CD8-positive, alpha-beta memory T cell (primary cell): ENCODE measurements at regions not wholly inside any gene's neighbourhood (a gene's known extent, or its start where the extent isn't known, plus 50 kb on each side); places are given as distances from the start of the nearest gene placed in this dataset.
A peak's percentile ranks its signal among the peaks of the same experiment; 100 is the strongest.

Experiments used
- CTCF ChIA-PET: fragments of 350-600 bp; sonication (Branson Sonifier 250); formaldehyde crosslinking; loops from one replicate; lab custom pipeline; 2021; ENCODE audit warnings: antibody characterized with exemption; lab: Charles Lee
- POLR2A ChIA-PET: fragments of 350-600 bp; sonication (Branson Sonifier 250); formaldehyde crosslinking; loops from one replicate; lab custom pipeline; 2021; ENCODE audit warnings: antibody characterized with exemption; lab: Charles Lee
- DNase-seq, 5 donors: peaks; one replicate each; pipeline versions ENCODE4 v3.0.0 to v3.0.0-alpha.2; 2020 to 2022; ENCODE audit warnings: mixed read lengths in 1 of 5
- H3K27ac ChIP-seq: one replicate; pipeline ENCODE4 v1.7.0; 2013; ENCODE audit warnings: low read depth, mild to moderate bottlenecking, low read length, moderate library complexity
- H3K27me3 ChIP-seq: 2 replicates; pipeline ENCODE4 v1.7.0; 2013; ENCODE audit warnings: low read length, mild to moderate bottlenecking; ENCODE audit not compliant: insufficient read depth, poor library complexity, severe bottlenecking
- H3K36me3 ChIP-seq: 2 replicates; pipeline ENCODE4 v1.7.0; 2013; ENCODE audit warnings: mild to moderate bottlenecking, low read length, moderate library complexity; ENCODE audit not compliant: insufficient read depth
- H3K4me1 ChIP-seq: 2 replicates; pipeline ENCODE4 v1.7.0; 2013; ENCODE audit warnings: mild to moderate bottlenecking, low read length, moderate library complexity; ENCODE audit not compliant: insufficient read depth
- H3K4me3 ChIP-seq: 2 replicates; pipeline ENCODE4 v1.7.0; 2013; ENCODE audit warnings: mild to moderate bottlenecking, low read length
- H3K9me3 ChIP-seq: 2 replicates; pipeline ENCODE4 v1.7.0; 2013; ENCODE audit warnings: mild to moderate bottlenecking, low read length
- H3K27ac Mint-ChIP-seq, 8 donors: one replicate each; pipeline ENCODE4 v1.8.0; 2020 to 2021; ENCODE audit warnings: mixed read lengths in 8 of 8, mild to moderate bottlenecking in 6 of 8, inconsistent platforms in 3 of 8, moderate library complexity in 3 of 8
- H3K27me3 Mint-ChIP-seq, 2 donors: one replicate each; pipeline ENCODE4 v1.8.0; 2020 to 2021; ENCODE audit warnings: mixed read lengths in 2 of 2, mild to moderate bottlenecking in 1 of 2, moderate library complexity in 1 of 2
- H3K36me3 Mint-ChIP-seq, 3 donors: one replicate each; pipeline ENCODE4 v1.8.0; 2020 to 2021; ENCODE audit warnings: mixed read lengths in 3 of 3, inconsistent platforms in 1 of 3, mild to moderate bottlenecking in 1 of 3
- H3K4me1 Mint-ChIP-seq, 3 donors: one replicate each; pipeline ENCODE4 v1.8.0; 2020 to 2021; ENCODE audit warnings: mixed read lengths in 3 of 3, inconsistent platforms in 1 of 3, mild to moderate bottlenecking in 1 of 3
- H3K4me3 Mint-ChIP-seq, 7 donors: one replicate each; pipeline ENCODE4 v1.8.0; 2020 to 2021; ENCODE audit warnings: mixed read lengths in 7 of 7, mild to moderate bottlenecking in 6 of 7, moderate library complexity in 4 of 7, inconsistent platforms in 2 of 7
- H3K9me3 Mint-ChIP-seq, 5 donors: one replicate each; pipeline ENCODE4 v1.8.0; 2020 to 2022; ENCODE audit warnings: mixed read lengths in 5 of 5, mild to moderate bottlenecking in 3 of 5, moderate library complexity in 2 of 5, inconsistent platforms in 1 of 5

DNA sequence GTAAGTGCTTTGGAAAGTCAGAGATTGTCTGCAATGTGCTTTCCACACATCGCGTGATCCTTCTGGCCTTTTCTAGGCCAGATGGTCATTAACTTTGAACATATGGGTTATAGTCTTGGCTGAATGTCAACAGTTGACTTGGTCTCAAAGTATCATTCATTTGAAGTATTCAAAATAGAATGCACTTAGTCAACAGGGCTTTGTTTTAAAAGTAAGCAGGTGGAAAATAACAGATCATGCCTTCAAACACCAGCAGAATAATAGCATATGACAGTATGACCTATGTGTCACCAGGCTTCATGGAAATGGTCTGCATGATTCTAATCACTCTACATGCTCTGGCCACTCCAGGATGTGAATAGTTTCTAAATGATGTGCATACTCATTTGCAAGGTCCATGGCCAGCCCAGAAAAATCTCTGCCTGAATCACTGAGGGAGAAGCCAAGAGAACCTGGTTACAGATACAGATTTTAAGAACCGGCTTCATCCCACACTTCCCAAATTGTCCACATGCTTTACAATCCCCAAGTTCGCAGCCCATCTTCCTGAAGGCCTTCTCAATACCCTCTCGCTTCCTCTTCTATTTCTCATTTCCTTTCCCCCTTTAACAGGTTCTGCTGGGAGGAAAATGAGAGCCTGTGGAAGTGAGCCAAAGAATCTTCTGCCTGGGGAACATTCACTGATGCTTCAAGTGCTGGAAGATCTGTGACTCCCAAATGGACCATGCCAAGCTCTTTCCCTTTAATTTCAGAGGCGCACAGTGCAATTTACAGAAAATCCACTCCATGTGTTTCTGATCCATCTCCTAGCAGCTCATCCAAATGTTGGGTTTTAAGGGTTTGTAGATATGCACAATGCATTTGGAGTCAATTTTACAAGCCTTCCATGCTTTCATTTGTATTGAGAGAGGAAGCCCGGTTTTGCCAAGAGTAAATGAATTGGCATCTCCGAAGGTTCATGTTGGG, 122.8 kb upstream of the GDF10 start:
- Mint-ChIP-seq H3K4me3 (no peak overlapping the region), H3K27ac (peak overlapping the region in 1 of 8 donors; percentile 4), H3K36me3 (no peaks in the 10 kb centered on the region), H3K27me3 (peaks cover 0 to 2% of the 10 kb centered on the region in 2 donors), H3K4me1 (no peaks in the 10 kb centered on the region), H3K9me3 (no peaks in the 10 kb centered on the region)
- ChIA-PET POLR2A (no interaction called here), CTCF (no interaction called here)
- Histone ChIP-seq H3K4me3 (no peak overlapping the region), H3K36me3 (no peaks in the 10 kb centered on the region), H3K27ac (no peak overlapping the region), H3K9me3 (no peaks in the 10 kb centered on the region), H3K4me1 (no peaks in the 10 kb centered on the region), H3K27me3 (no peaks in the 10 kb centered on the region)
- no peak for DNase-seq

DNA sequence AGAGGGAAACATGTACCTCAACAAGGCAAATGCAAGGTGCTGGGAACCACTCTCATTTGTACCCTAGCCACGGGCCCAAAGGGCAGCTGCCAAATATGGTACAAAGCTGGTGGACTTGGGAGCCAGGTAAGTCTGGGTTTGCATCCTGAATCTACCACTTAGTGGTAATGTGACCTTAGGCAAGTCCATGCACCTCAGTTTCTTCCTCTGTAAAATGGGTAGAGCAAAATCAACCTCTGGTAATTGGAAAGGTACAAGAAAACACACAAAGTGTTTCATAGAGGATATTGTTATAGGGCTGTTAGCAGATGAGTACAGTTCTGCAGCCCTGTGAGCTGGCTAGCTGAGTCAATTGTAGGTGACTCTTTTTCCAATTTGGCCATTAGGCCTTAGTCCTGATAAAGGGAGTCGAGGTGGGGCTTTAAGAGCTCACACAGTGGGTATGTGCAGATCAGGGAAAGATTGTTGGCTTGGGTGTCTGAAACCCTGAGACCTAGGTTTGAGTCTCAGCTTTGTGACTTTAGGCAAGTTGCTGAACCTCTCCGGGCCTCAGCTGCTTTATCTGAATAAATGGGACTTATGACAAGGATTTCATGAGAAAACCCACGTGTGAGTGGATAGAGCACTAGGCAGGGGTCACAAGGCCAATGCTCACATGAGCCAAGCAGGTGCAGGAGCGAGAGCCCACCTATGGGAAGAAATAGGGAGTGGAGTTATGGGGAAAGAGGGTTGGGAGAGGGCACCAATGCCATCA, 121.3 kb upstream of the GDF10 start:
- CTCF ChIA-PET = no interaction called here
- no peaks in the 10 kb centered on the region for H3K4me1 ChIP-seq
- H3K4me3 ChIP-seq = no peak overlapping the region
- Mint-ChIP-seq H3K27ac (peak overlapping the region in 1 of 8 donors; percentile 80), H3K9me3 (no peaks in the 10 kb centered on the region), H3K4me3 (no peak overlapping the region), H3K4me1 (no peaks in the 10 kb centered on the region), H3K27me3 (peaks cover 0 to 2% of the 10 kb centered on the region in 2 donors), H3K36me3 (no peaks in the 10 kb centered on the region)
- H3K27ac ChIP-seq = no peak overlapping the region
- DNase-seq = no peak
- POLR2A ChIA-PET = no interaction called here
- H3K36me3 ChIP-seq = no peaks in the 10 kb centered on the region
- H3K27me3 ChIP-seq = no peaks in the 10 kb centered on the region
- no peaks in the 10 kb centered on the region for H3K9me3 ChIP-seq

DNA sequence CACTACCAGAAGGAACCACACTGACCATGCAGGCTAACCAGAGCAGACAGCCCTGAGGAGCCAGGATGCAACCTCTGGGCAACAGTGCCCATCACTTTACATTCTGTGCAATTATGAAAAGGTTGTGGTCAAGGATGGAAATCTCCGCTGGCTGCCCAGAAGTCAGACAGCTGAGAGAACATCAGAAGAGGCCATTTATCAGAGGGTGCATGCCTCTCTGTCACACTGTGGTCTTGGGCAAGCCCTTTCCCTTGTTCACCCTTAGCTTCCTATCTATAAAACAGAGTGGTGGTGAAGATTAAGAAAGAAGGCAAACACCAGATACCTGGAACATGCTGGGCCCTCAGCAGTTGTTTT, 120.7 kb upstream of the GDF10 start:
- Histone ChIP-seq H3K9me3 (no peaks in the 10 kb centered on the region), H3K36me3 (no peaks in the 10 kb centered on the region), H3K27me3 (no peaks in the 10 kb centered on the region), H3K4me1 (no peaks in the 10 kb centered on the region), H3K4me3 (no peak overlapping the region), H3K27ac (no peak overlapping the region)
- ChIA-PET CTCF (no interaction called here), POLR2A (no interaction called here)
- Mint-ChIP-seq H3K27ac (no peak overlapping the region), H3K4me1 (no peaks in the 10 kb centered on the region), H3K4me3 (no peak overlapping the region), H3K36me3 (no peaks in the 10 kb centered on the region), H3K9me3 (no peaks in the 10 kb centered on the region), H3K27me3 (peaks cover 0 to 2% of the 10 kb centered on the region in 2 donors)
- no peak for DNase-seq

DNA sequence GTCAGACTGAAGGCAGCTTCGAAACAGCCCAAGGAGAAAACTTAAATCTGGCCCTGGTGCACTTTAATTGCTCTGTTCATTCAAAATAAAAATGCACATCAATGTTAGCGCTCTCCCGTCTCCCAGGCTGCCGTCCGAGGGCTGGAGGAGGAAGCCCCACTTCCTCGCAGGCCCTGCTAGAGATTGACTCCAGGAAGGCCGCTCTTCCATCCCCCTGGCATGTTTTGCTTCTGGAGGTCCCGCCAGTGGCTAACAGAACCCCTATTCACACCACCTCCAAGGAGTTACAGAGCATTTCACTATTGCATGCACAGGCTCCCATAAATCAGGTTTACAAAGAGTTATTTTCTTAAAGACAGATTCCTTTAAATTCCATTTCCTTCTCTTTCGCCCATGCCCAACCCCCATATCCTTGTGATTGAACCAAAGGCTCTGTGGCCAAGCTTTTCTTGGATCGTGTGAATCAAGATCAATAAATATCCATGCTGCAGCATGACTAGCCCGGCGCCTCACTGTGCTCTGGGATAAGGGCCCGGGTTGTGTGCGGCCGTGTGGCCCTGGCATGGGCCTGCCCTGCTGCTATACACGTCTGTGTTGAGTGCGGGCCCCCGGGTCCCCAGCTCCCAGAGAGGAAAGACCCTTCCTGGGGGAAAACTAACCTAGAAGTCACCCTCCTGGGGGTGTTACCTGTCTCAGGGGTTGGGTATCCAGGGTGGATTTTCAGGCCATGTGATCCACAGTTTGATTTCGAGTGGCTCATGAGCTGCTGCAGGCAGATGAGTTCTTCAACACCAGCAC, 118.7 kb upstream of the GDF10 start:
- no peak overlapping the region for H3K27ac ChIP-seq
- H3K4me1 ChIP-seq = no peaks in the 10 kb centered on the region
- H3K9me3 ChIP-seq = no peaks in the 10 kb centered on the region
- ChIA-PET POLR2A (no interaction called here), CTCF (no interaction called here)
- H3K4me3 ChIP-seq = no peak overlapping the region
- no peaks in the 10 kb centered on the region for H3K27me3 ChIP-seq
- H3K27me3 Mint-ChIP-seq = no peaks in the 10 kb centered on the region
- peaks cover 0 to 2% (median 0%) of the 10 kb centered on the region in 5 donors for H3K9me3 Mint-ChIP-seq
- no peak for DNase-seq
- no peaks in the 10 kb centered on the region for H3K36me3 ChIP-seq
- H3K36me3 Mint-ChIP-seq = no peaks in the 10 kb centered on the region
- H3K4me3 Mint-ChIP-seq = no peak overlapping the region
- peaks cover 0 to 1% (median 0%) of the 10 kb centered on the region in 3 donors for H3K4me1 Mint-ChIP-seq
- peak overlapping the region in 1 of 8 donors; percentile 51 for H3K27ac Mint-ChIP-seq

DNA sequence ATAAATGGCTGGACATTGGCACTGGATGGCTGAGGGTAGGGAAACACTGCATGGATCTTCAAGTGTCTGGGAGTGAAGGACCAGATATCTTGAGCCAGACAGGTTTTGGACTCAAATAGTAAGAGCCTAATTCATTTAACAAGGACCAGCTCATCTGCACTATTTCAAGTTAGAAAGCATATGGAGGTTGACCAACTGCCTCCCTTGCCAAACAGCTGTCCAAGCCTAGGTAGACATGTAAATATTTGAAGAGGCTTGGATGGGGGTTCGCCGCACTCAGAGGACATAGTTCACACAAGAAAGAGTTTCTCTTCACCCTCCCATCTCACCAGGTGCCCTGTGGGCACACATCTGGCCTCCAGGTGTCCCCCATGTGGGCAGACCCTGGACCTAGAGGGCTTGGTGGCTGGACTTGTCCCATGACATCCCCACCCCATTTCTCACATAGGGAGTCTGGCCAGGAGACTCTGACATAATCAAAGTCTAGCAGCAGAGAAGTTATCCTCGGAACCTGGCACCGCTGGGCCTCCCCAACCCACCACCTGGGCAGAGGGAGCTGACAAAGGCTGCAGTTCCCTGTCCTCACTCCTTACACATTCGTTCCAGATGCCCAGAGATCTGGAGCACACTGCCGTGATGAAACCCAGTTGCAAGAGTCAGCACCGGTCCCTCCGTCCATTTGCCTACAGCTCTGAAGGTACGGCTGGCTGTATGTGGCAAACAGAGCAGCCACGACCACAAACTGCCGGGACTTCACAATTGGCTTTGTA, 116.9 kb upstream of the GDF10 start:
- Histone ChIP-seq H3K27me3 (no peaks in the 10 kb centered on the region), H3K9me3 (no peaks in the 10 kb centered on the region), H3K27ac (no peak overlapping the region), H3K4me3 (no peak overlapping the region), H3K36me3 (no peaks in the 10 kb centered on the region), H3K4me1 (no peaks in the 10 kb centered on the region)
- H3K36me3 Mint-ChIP-seq = no peaks in the 10 kb centered on the region
- no peak overlapping the region for H3K4me3 Mint-ChIP-seq
- H3K27me3 Mint-ChIP-seq = no peaks in the 10 kb centered on the region
- ChIA-PET CTCF (no interaction called here), POLR2A (no interaction called here)
- H3K9me3 Mint-ChIP-seq = peaks cover 0 to 2% (median 0%) of the 10 kb centered on the region in 5 donors
- no peak overlapping the region for H3K27ac Mint-ChIP-seq
- peaks cover 1 to 4% (median 1%) of the 10 kb centered on the region in 3 donors for H3K4me1 Mint-ChIP-seq
- DNase-seq = no peak

DNA sequence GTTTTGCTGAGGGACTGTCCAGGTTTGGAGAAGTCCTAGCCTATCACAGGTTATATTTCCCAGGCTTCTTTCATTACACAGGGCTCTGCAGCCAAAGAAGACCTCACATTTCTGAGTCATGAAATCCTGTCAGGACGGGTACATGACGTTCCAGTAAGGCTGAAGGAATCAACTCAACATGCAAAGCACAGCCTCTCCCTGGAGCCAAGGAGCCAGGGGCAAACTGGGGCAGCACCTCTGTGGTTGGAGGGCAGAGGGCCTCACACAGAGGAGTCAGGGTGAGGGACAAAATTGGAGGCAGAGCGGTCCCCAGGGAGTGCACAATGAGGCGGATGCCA, 116.3 kb upstream of the GDF10 start:
- no peak for DNase-seq
- CTCF ChIA-PET = no interaction called here
- no peak overlapping the region for H3K27ac Mint-ChIP-seq

DNA sequence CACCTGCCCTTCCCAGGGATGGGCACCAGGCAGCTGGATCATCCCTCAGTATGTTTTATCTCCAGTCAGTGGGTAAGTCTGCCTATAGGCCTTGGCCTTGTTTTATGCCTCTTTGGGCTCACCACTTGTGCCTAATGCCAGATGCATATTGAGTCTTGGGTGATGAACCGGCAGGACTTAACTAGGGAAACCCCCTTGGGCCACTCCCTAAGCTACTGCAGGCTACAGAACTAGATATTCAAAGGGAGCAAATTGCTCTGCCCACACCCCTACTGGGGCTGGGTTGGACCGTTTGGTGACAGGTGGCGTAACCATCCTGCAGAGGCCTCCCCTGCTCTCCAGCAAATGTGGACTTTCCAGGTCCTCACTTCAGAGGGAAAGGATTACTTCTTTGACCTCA, 115.7 kb upstream of the GDF10 start:
- Histone ChIP-seq H3K27ac (no peak overlapping the region), H3K9me3 (no peaks in the 10 kb centered on the region), H3K4me1 (no peaks in the 10 kb centered on the region), H3K4me3 (no peak overlapping the region), H3K36me3 (no peaks in the 10 kb centered on the region), H3K27me3 (no peaks in the 10 kb centered on the region)
- Mint-ChIP-seq H3K27me3 (peaks cover 0 to 3% of the 10 kb centered on the region in 2 donors), H3K4me1 (peaks cover 1 to 8% (median 6%) of the 10 kb centered on the region in 3 donors), H3K36me3 (no peaks in the 10 kb centered on the region), H3K9me3 (peaks cover 0 to 2% (median 0%) of the 10 kb centered on the region in 5 donors), H3K4me3 (no peak overlapping the region), H3K27ac (no peak overlapping the region)
- ChIA-PET CTCF (no interaction called here), POLR2A (no interaction called here)
- DNase-seq = no peak

More for the DNA sequence above, 116.3 kb upstream of the GDF10 start:
- Mint-ChIP-seq H3K4me1 (peaks cover 1 to 8% (median 6%) of the 10 kb centered on the region in 3 donors), H3K9me3 (peaks cover 0 to 2% (median 0%) of the 10 kb centered on the region in 5 donors), H3K36me3 (no peaks in the 10 kb centered on the region), H3K4me3 (no peak overlapping the region), H3K27me3 (no peaks in the 10 kb centered on the region)
- no peaks in the 10 kb centered on the region for H3K27me3 ChIP-seq
- no peaks in the 10 kb centered on the region for H3K36me3 ChIP-seq
- no peaks in the 10 kb centered on the region for H3K9me3 ChIP-seq
- POLR2A ChIA-PET = no interaction called here
- H3K4me3 ChIP-seq = no peak overlapping the region
- H3K27ac ChIP-seq = no peak overlapping the region
- no peaks in the 10 kb centered on the region for H3K4me1 ChIP-seq
